ENCODE measurements at regions not wholly inside any gene's neighbourhood (a gene's known extent, or its start where the extent isn't known, plus 50 kb on each side); places are given as distances from the start of the nearest gene placed in this dataset.

DNA sequence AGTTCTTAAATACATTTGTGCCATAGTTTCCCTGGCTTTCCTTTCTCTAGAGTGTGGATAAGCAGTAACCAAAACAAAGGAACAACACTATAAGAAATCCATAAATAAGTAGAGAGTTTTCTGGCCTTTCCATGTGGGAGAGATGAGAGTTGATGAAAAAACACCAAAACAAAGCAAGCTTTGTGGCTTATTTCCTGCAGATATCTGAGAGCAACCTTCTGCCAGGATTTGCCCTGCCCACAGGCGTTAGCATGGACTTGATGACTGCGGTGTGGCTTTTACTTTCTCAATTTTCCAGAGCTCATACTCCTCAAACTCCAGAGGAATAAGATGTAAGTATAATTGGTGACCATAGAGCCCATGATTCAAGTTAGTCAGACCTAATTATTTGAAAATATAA, 194.9 kb downstream of the RAP2B start:
- H3K4me2 ChIP-seq (ENCODE audit: low read depth, low read length, poor library complexity, severe bottlenecking) = no peak overlapping the region
- no peak for TF ChIP-seq EZH2phosphoT487 (IDR thresholded peaks at IDR 0.05; ENCODE audit: borderline replicate concordance)
- TF ChIP-seq, protein P1, sequence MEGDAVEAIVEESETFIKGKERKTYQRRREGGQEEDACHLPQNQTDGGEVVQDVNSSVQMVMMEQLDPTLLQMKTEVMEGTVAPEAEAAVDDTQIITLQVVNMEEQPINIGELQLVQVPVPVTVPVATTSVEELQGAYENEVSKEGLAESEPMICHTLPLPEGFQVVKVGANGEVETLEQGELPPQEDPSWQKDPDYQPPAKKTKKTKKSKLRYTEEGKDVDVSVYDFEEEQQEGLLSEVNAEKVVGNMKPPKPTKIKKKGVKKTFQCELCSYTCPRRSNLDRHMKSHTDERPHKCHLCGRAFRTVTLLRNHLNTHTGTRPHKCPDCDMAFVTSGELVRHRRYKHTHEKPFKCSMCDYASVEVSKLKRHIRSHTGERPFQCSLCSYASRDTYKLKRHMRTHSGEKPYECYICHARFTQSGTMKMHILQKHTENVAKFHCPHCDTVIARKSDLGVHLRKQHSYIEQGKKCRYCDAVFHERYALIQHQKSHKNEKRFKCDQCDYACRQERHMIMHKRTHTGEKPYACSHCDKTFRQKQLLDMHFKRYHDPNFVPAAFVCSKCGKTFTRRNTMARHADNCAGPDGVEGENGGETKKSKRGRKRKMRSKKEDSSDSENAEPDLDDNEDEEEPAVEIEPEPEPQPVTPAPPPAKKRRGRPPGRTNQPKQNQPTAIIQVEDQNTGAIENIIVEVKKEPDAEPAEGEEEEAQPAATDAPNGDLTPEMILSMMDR (conservative IDR thresholded peaks at IDR 0.05; ENCODE audit: low read length) = no peak
- no peak overlapping the region for H3K4me3 ChIP-seq (ENCODE audit: low read length, poor library complexity, severe bottlenecking)
- H3K4me1 ChIP-seq (ENCODE audit: insufficient read depth, low read length, poor library complexity, severe bottlenecking) = no peaks in the 10 kb centered on the region
- no peak overlapping the region for H3K9ac ChIP-seq (ENCODE audit: low read depth, low read length, poor library complexity, severe bottlenecking)
- H3K79me2 ChIP-seq (ENCODE audit: insufficient read depth, low read length) = no peaks in the 10 kb centered on the region
- no peak overlapping the region for H2AFZ ChIP-seq (ENCODE audit: low read length)
- H3K9me2 ChIP-seq (replicated peaks; ENCODE audit: low read depth, low read length) = no peaks in the 10 kb centered on the region
- H3K9me3 ChIP-seq (ENCODE audit: insufficient read depth, low read depth, low read length) = no peaks in the 10 kb centered on the region
- no peaks in the 10 kb centered on the region for H4K20me1 ChIP-seq (ENCODE audit: insufficient read depth, low read length, poor library complexity, severe bottlenecking)
- H3F3A ChIP-seq (ENCODE audit: low read depth) = no peaks in the 10 kb centered on the region
- no peaks in the 10 kb centered on the region for H3K36me3 ChIP-seq (ENCODE audit: insufficient read depth, low read length)
- no peaks in the 10 kb centered on the region for H3K27me3 ChIP-seq (ENCODE audit: insufficient read depth, low read length, poor library complexity, severe bottlenecking)

DNA sequence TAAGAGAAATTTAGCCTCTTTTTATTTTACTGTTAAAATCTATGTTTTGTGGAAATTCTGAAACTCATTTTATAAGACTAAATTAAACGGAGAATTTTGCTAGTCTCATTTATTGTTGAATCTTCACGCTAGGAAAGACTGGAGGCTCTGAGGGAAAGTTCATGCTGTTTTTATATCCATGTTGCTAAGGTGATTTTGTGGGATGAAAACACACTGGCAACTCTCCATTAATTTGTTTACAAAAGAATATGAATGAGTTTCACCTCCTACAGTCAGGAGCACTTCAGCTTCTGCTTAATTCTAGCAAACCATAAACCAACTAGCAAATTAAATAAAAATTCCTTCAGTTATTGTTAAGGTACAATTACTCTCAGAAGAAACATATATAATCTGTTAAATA, 195.4 kb downstream of the RAP2B start:
- Histone ChIP-seq H3K4me3 (ENCODE audit: low read length, poor library complexity, severe bottlenecking) (no peak overlapping the region), H2AFZ (ENCODE audit: low read length) (no peak overlapping the region), H3K4me1 (ENCODE audit: insufficient read depth, low read length, poor library complexity, severe bottlenecking) (no peaks in the 10 kb centered on the region), H3K36me3 (ENCODE audit: insufficient read depth, low read length) (no peaks in the 10 kb centered on the region), H3F3A (ENCODE audit: low read depth) (no peaks in the 10 kb centered on the region), H3K27me3 (ENCODE audit: insufficient read depth, low read length, poor library complexity, severe bottlenecking) (no peaks in the 10 kb centered on the region), H3K9me2 (replicated peaks; ENCODE audit: low read depth, low read length) (no peaks in the 10 kb centered on the region), H3K9me3 (ENCODE audit: insufficient read depth, low read depth, low read length) (no peaks in the 10 kb centered on the region), H4K20me1 (ENCODE audit: insufficient read depth, low read length, poor library complexity, severe bottlenecking) (no peaks in the 10 kb centered on the region), H3K4me2 (ENCODE audit: low read depth, low read length, poor library complexity, severe bottlenecking) (no peak overlapping the region), H3K79me2 (ENCODE audit: insufficient read depth, low read length) (no peaks in the 10 kb centered on the region), H3K9ac (ENCODE audit: low read depth, low read length, poor library complexity, severe bottlenecking) (no peak overlapping the region)
- TF ChIP-seq EZH2phosphoT487 (IDR thresholded peaks at IDR 0.05; ENCODE audit: borderline replicate concordance) = no peak
- TF ChIP-seq, protein P1 (conservative IDR thresholded peaks at IDR 0.05; ENCODE audit: low read length) = no peak

DNA sequence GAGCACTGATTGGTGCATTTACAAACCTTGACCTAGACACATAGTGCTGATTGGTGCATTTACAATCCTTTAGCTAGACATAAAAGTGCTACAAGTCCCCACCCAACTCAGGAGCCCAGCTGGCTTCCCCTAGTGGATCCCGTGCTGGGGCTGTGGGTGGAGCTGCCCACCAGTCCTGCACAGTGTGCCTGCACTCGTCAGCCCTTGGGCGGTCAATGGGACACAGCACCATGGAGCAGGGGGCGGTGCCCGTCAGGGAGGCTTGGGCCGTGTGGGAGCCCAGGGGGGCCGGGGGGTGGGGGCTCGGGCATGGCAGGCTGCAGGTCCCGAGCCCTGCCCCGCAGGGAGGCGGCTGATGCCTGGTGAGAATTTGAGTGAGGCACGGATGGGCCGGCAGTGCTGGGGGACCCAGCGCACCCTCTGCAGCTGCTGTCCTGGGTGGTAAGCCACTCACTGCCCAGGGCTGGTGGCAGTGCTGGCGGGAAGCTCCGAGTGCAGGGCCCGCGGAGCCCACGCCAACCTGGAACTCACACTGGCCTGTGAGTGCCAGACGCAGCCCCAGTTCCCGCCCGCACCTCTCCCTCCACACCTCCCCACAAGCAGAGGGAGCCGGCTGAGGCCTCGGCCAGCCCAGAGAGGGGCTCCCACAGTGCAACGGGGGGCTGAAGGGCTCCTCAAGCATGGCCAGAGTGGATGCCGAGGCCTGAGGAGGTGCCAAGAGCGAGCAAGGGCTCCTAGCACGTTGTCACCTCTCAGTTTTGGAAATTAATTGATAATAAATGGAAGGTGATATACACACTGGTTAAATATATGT, 207.7 kb downstream of the RAP2B start:
- Histone ChIP-seq H3F3A (ENCODE audit: low read depth) (no peaks in the 10 kb centered on the region), H3K9me3 (ENCODE audit: insufficient read depth, low read depth, low read length) (no peaks in the 10 kb centered on the region), H3K79me2 (ENCODE audit: insufficient read depth, low read length) (no peaks in the 10 kb centered on the region), H3K4me3 (ENCODE audit: low read length, poor library complexity, severe bottlenecking) (no peak overlapping the region), H3K36me3 (ENCODE audit: insufficient read depth, low read length) (no peaks in the 10 kb centered on the region), H4K20me1 (ENCODE audit: insufficient read depth, low read length, poor library complexity, severe bottlenecking) (no peaks in the 10 kb centered on the region), H3K4me2 (ENCODE audit: low read depth, low read length, poor library complexity, severe bottlenecking) (no peak overlapping the region), H3K9me2 (replicated peaks; ENCODE audit: low read depth, low read length) (no peaks in the 10 kb centered on the region), H3K9ac (ENCODE audit: low read depth, low read length, poor library complexity, severe bottlenecking) (no peak overlapping the region), H2AFZ (ENCODE audit: low read length) (no peak overlapping the region), H3K27me3 (ENCODE audit: insufficient read depth, low read length, poor library complexity, severe bottlenecking) (no peaks in the 10 kb centered on the region), H3K4me1 (ENCODE audit: insufficient read depth, low read length, poor library complexity, severe bottlenecking) (no peaks in the 10 kb centered on the region)
- no peak for TF ChIP-seq EZH2phosphoT487 (IDR thresholded peaks at IDR 0.05; ENCODE audit: borderline replicate concordance)
- TF ChIP-seq, protein P1 (conservative IDR thresholded peaks at IDR 0.05; ENCODE audit: low read length) = no peak
